Right lobe of liver (tissue), 6 donors: ENCODE measurements at regions not wholly inside any gene's neighbourhood (a gene's known extent, or its start where the extent isn't known, plus 50 kb on each side); places are given as distances from the start of the nearest gene placed in this dataset.
"Not testable (repeated sequence)": the region's sequence is repeated elsewhere in the genome, so short reads cannot be mapped to it uniquely, and the experiment has no call there.

Experiments
- ATAC-seq, 4 donors: fragments of 200-7000 bp; cut with Tn5 transposase; one replicate each; pipeline ENCODE4 v1.9.1; 2020; ENCODE audit warnings: mild to moderate bottlenecking in 4 of 4, moderate library complexity in 4 of 4
- DNase-seq, 3 donors: peaks; one replicate each; pipeline ENCODE4 v3.0.0-alpha.2; 2020
- H3K27ac ChIP-seq, 3 donors: fragments of 200-600 bp; one replicate each; pipeline ENCODE4 v1.8.0; 2022
- H3K27me3 ChIP-seq, 2 donors: fragments of 200-600 bp; one replicate each; pipeline ENCODE4 v1.8.0; 2022
- H3K36me3 ChIP-seq, 4 donors: fragments of 200-600 bp; sonication (generic) in 1 of 4; one replicate each; pipeline versions ENCODE4 v1.5.1 to v1.8.0; 2017 to 2022; ENCODE audit warnings: control low read depth in 1 of 4
- H3K4me1 ChIP-seq, 4 donors: fragments of 200-600 bp; sonication (generic) in 1 of 4; one replicate each; pipeline versions ENCODE4 v1.5.1 to v1.8.0; 2017 to 2022; ENCODE audit warnings: control low read depth in 1 of 4
- H3K4me3 ChIP-seq, 3 donors: fragments of 200-600 bp; one replicate each; pipeline ENCODE4 v1.8.0; 2022
- H3K9me3 ChIP-seq, 4 donors: fragments of 200-600 bp; sonication (generic) in 1 of 4; one replicate each; pipeline versions ENCODE4 v1.5.1 to v1.8.0; 2017 to 2022; ENCODE audit warnings: control low read depth in 1 of 4
- CTCF ChIP-seq, 4 donors: fragments of 200-600 bp in 3 of 4; fragments of 450-650 bp in 1 of 4; IDR thresholded peaks; one replicate each; pipeline versions ENCODE4 v1.5.1 to v1.8.0; 2016 to 2022; ENCODE audit warnings: antibody characterized with exemption in 4 of 4, mild to moderate bottlenecking in 2 of 4
- POLR2A ChIP-seq: fragments of 450-650 bp; IDR thresholded peaks from one replicate; pipeline ENCODE4 v1.6.1; 2017; ENCODE audit warnings: antibody characterized with exemption, mild to moderate bottlenecking
- WGBS: methylation state at CpG from one replicate; pipeline ENCODE4 v1.1.6; 2018; ENCODE audit warnings: low coverage, low lambda C conversion rate; ENCODE audit not compliant: insufficient coverage; ENCODE audit errors: missing lambda C conversion rate; 5-methylcytosine and 5-hydroxymethylcytosine counted together
- intact Hi-C, 2 donors: fragments of 100-400 bp; cut with DNase I; formaldehyde crosslinking; loops; one replicate each; pipeline versions ENCODE4 v1.11.2 to v1.14.1; 2022
- donor health status: DM: no; HTN: yes; CAD: no.
- donor health status: DM: no; HTN: no; CAD: no.
- donor health status: DM: no; HTN: no; CAD: no.
- donor health status: DM: no; HTN: yes; CAD: no.
- donor health status: DM: no; HTN: yes; CAD: no.

DNA sequence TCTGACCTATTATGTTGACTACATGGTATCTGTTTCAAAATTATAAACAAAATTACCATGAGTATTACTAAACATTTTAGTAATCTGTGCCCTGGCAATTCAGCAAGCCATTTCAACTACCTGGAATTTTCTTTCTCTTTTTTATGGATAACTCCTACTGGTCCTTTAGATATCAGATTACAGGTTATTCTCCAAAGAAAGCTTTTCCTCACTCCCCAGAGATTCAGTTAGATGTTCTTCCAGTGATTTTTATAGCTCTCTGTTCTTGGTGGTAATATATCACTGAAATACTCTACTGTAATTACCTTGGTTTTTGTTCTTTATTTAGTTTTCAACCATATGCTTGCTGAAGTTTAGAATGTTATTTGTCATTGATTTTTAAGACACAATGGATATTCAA is 930.2 kb upstream of the FOXG1 start:
- TF ChIP-seq POLR2A (no peak), CTCF (IDR thresholded peaks at IDR 0.05) (no peak)
- intact Hi-C loops = no loop called here
- Histone ChIP-seq H3K4me3 (no peak overlapping the region), H3K9me3 (no peaks in the 10 kb centered on the region), H3K27me3 (no peaks in the 10 kb centered on the region), H3K36me3 (no peaks in the 10 kb centered on the region), H3K27ac (no peak overlapping the region), H3K4me1 (no peaks in the 10 kb centered on the region)
- DNase-seq (no peak), ATAC-seq (no peak)

DNA sequence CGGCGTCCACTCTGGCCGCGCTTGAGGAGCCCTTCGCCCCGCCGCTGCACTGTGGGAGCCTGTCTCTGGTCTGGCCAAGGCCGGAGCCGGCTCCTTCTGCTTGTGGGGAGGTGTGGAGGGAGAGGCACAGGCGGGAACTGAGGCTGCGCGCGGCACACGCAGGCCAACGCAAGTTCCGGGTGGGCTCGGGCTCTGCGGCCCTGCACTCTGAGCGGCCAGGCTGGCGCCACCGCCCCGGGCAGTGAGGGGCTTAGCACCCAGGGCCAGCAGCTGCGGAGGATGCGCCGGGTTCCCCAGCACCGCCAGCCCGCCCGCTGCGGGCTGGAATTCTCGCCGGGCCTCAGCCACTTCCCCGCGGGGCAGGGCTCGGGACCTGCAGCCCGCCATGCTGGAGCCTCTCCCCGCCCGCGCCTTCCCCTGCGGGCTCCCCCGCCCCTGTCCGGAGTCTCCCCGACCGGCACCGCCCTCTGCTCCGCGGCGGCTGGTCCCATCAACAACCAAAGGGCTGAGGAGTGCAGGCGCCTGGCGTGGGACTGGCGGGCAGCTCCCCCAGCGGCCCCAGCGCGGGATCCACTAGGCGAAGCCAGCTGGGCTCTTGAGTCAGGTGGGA is 921.2 kb upstream of the FOXG1 start:
- ATAC-seq = peak in 1 of 4 donors; percentile 13
- Histone ChIP-seq H3K27me3 (no peaks in the 10 kb centered on the region), H3K4me1 (no peaks in the 10 kb centered on the region), H3K4me3 (no peak overlapping the region), H3K27ac (no peak overlapping the region), H3K36me3 (no peaks in the 10 kb centered on the region), H3K9me3 (no peaks in the 10 kb centered on the region)
- DNase-seq = peak in 1 of 3 donors; percentile 18
- TF ChIP-seq CTCF (IDR thresholded peaks at IDR 0.05) (no peak), POLR2A (no peak)
- WGBS = 89% methylated on average over 7 of the region's 54 CpGs
- intact Hi-C loops = no loop called here

GRCh38 chr14:27845902-27846301 is 920.7 kb upstream of the FOXG1 start:
- Histone ChIP-seq H3K4me1 (no peaks in the 10 kb centered on the region), H3K4me3 (no peak overlapping the region), H3K27me3 (no peaks in the 10 kb centered on the region), H3K36me3 (no peaks in the 10 kb centered on the region), H3K27ac (no peak overlapping the region), H3K9me3 (no peaks in the 10 kb centered on the region)
- ATAC-seq (no peak), DNase-seq (no peak)
- 72% methylated on average over 8 of the region's 8 CpGs for WGBS
- intact Hi-C loops = no loop called here
- TF ChIP-seq CTCF (IDR thresholded peaks at IDR 0.05) = no peak

DNA sequence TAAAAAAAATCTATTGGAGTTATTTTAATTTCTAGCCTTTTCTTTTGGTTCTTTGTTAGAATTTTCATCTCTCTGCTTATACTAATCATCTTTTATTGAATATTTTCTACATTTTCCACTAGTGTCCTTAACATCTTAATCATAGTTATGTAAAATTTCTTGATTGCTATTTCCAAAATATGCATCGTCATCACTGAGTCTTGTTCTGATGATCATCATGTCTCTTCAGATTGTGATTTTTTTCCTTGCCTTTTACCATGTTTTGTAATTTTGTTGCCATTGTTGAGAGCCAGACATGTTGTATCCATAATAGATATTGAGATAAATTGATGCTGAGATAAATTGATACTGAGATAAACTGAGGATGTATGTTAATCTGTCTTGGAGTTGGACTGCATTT is 919.1 kb upstream of the FOXG1 start:
- H3K27me3 ChIP-seq, H3K4me3 ChIP-seq, H3K4me1 ChIP-seq, H3K36me3 ChIP-seq, ATAC-seq, intact Hi-C loops, H3K27ac ChIP-seq, H3K9me3 ChIP-seq, DNase-seq: not testable (repeated sequence)
- 75% methylated on average over 1 of the region's 1 CpG for WGBS

GRCh38 chr14:27849193-27849592 is 917.4 kb upstream of the FOXG1 start:
- DNase-seq, H3K36me3 ChIP-seq, intact Hi-C loops, H3K9me3 ChIP-seq, H3K4me1 ChIP-seq, H3K4me3 ChIP-seq, H3K27me3 ChIP-seq, ATAC-seq, H3K27ac ChIP-seq: not testable (repeated sequence)

GRCh38 chr14:27862684-27863083 is 903.9 kb upstream of the FOXG1 start:
- TF ChIP-seq CTCF (IDR thresholded peaks at IDR 0.05) (no peak), POLR2A (no peak)
- H3K27me3 ChIP-seq = no peaks in the 10 kb centered on the region
- H3K4me1 ChIP-seq = no peaks in the 10 kb centered on the region
- ATAC-seq = no peak
- H3K36me3 ChIP-seq = no peaks in the 10 kb centered on the region
- no peak overlapping the region for H3K4me3 ChIP-seq
- intact Hi-C loops = no loop called here
- no peak for DNase-seq
- no peaks in the 10 kb centered on the region for H3K9me3 ChIP-seq
- WGBS = 39% methylated on average over 2 of the region's 2 CpGs
- no peak overlapping the region for H3K27ac ChIP-seq
